Fibroblast of lung (primary cell): ENCODE measurements at regions not wholly inside any gene's neighbourhood (a gene's known extent, or its start where the extent isn't known, plus 50 kb on each side); places are given as distances from the start of the nearest gene placed in this dataset.

Experiments used
- DNase-seq, 2 donors: peaks; one replicate each; pipeline versions ENCODE4 v3.0.0 to v3.0.0-alpha.2; 2010; ENCODE audit warnings: low read depth in 2 of 2
- H2AFZ ChIP-seq: 2 replicates; pipeline ENCODE4 v1.5.1; 2012; ENCODE audit warnings: low read length, control low read depth, inconsistent platforms
- H3K27ac ChIP-seq: 2 replicates; pipeline ENCODE4 v1.5.1; 2011; ENCODE audit warnings: low read length, control low read depth; ENCODE audit not compliant: insufficient read depth
- H3K27me3 ChIP-seq: 2 replicates; pipeline ENCODE4 v1.5.1; 2011; ENCODE audit warnings: mild to moderate bottlenecking, low read length; ENCODE audit not compliant: control insufficient read depth, insufficient read depth
- H3K36me3 ChIP-seq: 2 replicates; pipeline ENCODE4 v1.5.1; 2011; ENCODE audit warnings: low read length; ENCODE audit not compliant: control insufficient read depth, insufficient read depth
- H3K4me1 ChIP-seq: 2 replicates; pipeline ENCODE4 v1.5.1; 2011; ENCODE audit warnings: low read length; ENCODE audit not compliant: control insufficient read depth, insufficient read depth; ENCODE audit errors: extremely low read depth
- H3K4me2 ChIP-seq: 2 replicates; pipeline ENCODE4 v1.5.1; 2011; ENCODE audit warnings: low read length, control low read depth; ENCODE audit not compliant: insufficient read depth; ENCODE audit errors: extremely low read depth
- H3K4me3 ChIP-seq, 4 experiments: fragments of 200-600 bp in 1 of 4; sonication (generic) in 1 of 4; replicated peaks in 1 of 4; 2 replicates each; pipeline ENCODE4 v1.5.1; 2011 to 2016; ENCODE audit warnings: low read length in 4 of 4, low read depth in 3 of 4, mild to moderate bottlenecking in 3 of 4, control low read depth in 2 of 4, inconsistent platforms in 1 of 4, mixed read lengths in 1 of 4; ENCODE audit not compliant: insufficient read depth in 1 of 4; ENCODE audit errors: control extremely low read depth in 1 of 4
- H3K79me2 ChIP-seq: 2 replicates; pipeline ENCODE4 v1.5.1; 2012; ENCODE audit warnings: mild to moderate bottlenecking, low read length, inconsistent platforms; ENCODE audit not compliant: control insufficient read depth, insufficient read depth
- H3K9ac ChIP-seq: 2 replicates; pipeline ENCODE4 v1.5.1; 2011; ENCODE audit warnings: mild to moderate bottlenecking, low read length, control low read depth; ENCODE audit not compliant: insufficient read depth
- H3K9me3 ChIP-seq: 2 replicates; pipeline ENCODE4 v1.5.1; 2012; ENCODE audit warnings: low read depth, low read length; ENCODE audit not compliant: control insufficient read depth, insufficient read depth
- H4K20me1 ChIP-seq: 2 replicates; pipeline ENCODE4 v1.5.1; 2011; ENCODE audit warnings: low read length; ENCODE audit not compliant: control insufficient read depth, insufficient read depth; ENCODE audit errors: extremely low read depth
- EZH2 ChIP-seq: IDR thresholded peaks from 2 replicates; pipeline ENCODE4 v1.5.1; 2012; ENCODE audit warnings: low read length, control low read depth, mild to moderate bottlenecking; ENCODE audit errors: missing control alignments
- TF ChIP-seq, protein P1 (sequence below), 2 donors: IDR thresholded peaks in 1 of 2; conservative IDR thresholded peaks in 1 of 2; 1 replicate in 1 of 2; 2 replicates in 1 of 2; pipeline ENCODE4 v1.5.1; 2011 to 2012; ENCODE audit warnings: low read length in 2 of 2, control low read depth in 1 of 2, inconsistent platforms in 1 of 2, low read depth in 1 of 2, mild to moderate bottlenecking in 1 of 2

DNA sequence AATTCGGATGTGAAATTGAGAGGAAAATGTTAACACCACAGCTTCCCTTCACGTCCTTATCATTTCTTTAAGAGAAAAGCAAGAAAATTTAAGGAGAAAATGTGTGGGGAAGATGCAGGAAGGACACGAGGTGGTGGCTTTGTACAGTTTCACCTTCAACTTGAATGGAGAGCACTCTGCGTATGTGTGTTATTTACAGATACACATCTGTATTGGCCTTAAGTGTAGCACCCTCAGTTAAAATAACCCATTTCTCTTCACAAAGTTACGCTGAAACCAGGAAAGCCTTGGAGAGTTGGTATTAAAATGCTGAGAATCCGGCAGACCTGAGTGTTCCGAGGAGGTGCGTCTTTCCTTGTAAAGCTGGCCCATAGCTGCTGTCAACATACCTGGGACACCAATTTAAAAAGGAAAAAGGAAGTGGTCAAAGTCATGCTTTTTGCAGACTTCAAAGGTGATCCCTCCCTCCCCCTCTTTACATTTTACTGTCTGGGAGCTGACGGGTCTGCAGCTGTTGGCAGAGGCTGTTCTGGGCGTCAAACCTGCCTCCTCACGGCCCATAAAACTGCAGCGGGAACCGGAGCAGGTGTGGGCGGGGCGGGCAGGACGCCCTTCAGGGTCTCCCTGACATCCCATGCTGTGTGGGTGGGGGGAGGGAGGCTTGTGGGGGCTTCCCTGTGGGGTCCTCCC, 61.3 kb upstream of the TBXT start:
- Histone ChIP-seq H3K4me3 (no peak overlapping the region), H3K4me2 (no peak overlapping the region), H3K4me1 (no peaks in the 10 kb centered on the region), H3K9ac (no peak overlapping the region), H3K27ac (no peak overlapping the region), H3K79me2 (no peaks in the 10 kb centered on the region), H4K20me1 (no peaks in the 10 kb centered on the region), H3K9me3 (no peaks in the 10 kb centered on the region), H3K36me3 (no peaks in the 10 kb centered on the region), H2AFZ (no peak overlapping the region), H3K27me3 (no peaks in the 10 kb centered on the region)
- no peak for TF ChIP-seq EZH2
- TF ChIP-seq, protein P1, sequence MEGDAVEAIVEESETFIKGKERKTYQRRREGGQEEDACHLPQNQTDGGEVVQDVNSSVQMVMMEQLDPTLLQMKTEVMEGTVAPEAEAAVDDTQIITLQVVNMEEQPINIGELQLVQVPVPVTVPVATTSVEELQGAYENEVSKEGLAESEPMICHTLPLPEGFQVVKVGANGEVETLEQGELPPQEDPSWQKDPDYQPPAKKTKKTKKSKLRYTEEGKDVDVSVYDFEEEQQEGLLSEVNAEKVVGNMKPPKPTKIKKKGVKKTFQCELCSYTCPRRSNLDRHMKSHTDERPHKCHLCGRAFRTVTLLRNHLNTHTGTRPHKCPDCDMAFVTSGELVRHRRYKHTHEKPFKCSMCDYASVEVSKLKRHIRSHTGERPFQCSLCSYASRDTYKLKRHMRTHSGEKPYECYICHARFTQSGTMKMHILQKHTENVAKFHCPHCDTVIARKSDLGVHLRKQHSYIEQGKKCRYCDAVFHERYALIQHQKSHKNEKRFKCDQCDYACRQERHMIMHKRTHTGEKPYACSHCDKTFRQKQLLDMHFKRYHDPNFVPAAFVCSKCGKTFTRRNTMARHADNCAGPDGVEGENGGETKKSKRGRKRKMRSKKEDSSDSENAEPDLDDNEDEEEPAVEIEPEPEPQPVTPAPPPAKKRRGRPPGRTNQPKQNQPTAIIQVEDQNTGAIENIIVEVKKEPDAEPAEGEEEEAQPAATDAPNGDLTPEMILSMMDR (conservative IDR thresholded peaks at IDR 0.05 in 1 of 2, IDR thresholded peaks at IDR 0.05 in 1 of 2; ENCODE audit: low read depth in 1 of 2, low read length in 2 of 2) = no peak
- DNase-seq = no peak

DNA sequence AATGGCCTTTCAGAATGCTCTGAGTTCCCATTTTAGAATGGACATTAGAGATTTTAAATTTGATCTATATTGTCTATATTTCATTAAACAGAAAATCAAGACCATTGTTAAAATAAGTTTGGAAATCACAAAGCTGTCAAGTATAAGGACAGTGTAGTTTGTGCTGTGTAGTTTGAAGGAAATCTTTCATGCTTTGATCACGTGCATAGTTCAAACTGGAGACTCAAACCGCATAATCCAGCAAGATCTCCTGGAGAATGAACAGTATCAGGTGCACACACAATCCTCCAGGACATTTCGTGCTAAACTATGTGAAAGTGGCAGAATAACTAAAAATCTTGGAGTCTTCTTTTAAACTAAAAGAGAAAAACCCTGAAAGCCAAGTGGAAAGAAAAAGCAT, 60.8 kb upstream of the TBXT start:
- Histone ChIP-seq H3K79me2 (no peaks in the 10 kb centered on the region), H3K27me3 (no peaks in the 10 kb centered on the region), H3K36me3 (no peaks in the 10 kb centered on the region), H3K9me3 (no peaks in the 10 kb centered on the region), H3K9ac (no peak overlapping the region), H2AFZ (no peak overlapping the region), H3K4me2 (no peak overlapping the region), H4K20me1 (no peaks in the 10 kb centered on the region), H3K27ac (no peak overlapping the region), H3K4me3 (no peak overlapping the region), H3K4me1 (no peaks in the 10 kb centered on the region)
- no peak for TF ChIP-seq EZH2
- TF ChIP-seq, protein P1 (conservative IDR thresholded peaks at IDR 0.05 in 1 of 2, IDR thresholded peaks at IDR 0.05 in 1 of 2; ENCODE audit: low read depth in 1 of 2, low read length in 2 of 2) = no peak
- DNase-seq = no peak

DNA sequence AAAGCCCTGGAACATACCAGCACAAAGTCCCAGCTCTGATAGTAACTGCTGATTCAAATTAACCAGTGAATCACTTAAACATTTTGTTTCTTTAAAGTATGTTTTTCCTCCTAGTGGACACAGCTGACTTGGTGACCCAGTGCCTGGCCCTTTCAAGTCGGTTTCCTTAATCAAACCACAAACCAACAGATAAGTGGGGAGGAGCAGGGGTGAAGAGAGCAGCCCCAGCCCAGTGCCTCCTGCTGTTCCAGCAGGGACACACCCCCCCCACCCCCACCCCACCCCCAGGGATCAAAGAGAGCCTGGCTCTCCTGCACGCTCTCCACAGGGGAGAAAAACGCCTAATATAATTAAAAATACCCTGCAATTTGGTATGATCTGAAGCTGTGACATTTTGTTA, 55.4 kb upstream of the TBXT start:
- no peaks in the 10 kb centered on the region for H3K4me1 ChIP-seq
- no peaks in the 10 kb centered on the region for H4K20me1 ChIP-seq
- no peaks in the 10 kb centered on the region for H3K27me3 ChIP-seq
- no peak overlapping the region for H3K27ac ChIP-seq
- no peaks in the 10 kb centered on the region for H3K36me3 ChIP-seq
- H3K79me2 ChIP-seq = no peaks in the 10 kb centered on the region
- no peak for DNase-seq
- H3K9me3 ChIP-seq = no peaks in the 10 kb centered on the region
- no peak overlapping the region for H3K4me3 ChIP-seq
- H2AFZ ChIP-seq = no peak overlapping the region
- no peak overlapping the region for H3K4me2 ChIP-seq
- no peak overlapping the region for H3K9ac ChIP-seq
- TF ChIP-seq, protein P1 (conservative IDR thresholded peaks at IDR 0.05 in 1 of 2, IDR thresholded peaks at IDR 0.05 in 1 of 2; ENCODE audit: low read depth in 1 of 2, low read length in 2 of 2) = no peak
- no peak for TF ChIP-seq EZH2
